ENCODE measurements at regions not wholly inside any gene's neighbourhood (a gene's known extent, or its start where the extent isn't known, plus 50 kb on each side); places are given as distances from the start of the nearest gene placed in this dataset.

GRCh38 chr15:25238716-25239470 lies 199.9 kb downstream of the UBE3A start:
- H3K36me3 ChIP-seq (replicated peaks in 1 of 2; ENCODE audit: control insufficient read depth in 2 of 2, insufficient read depth in 2 of 2, low read length in 2 of 2): no peaks in the 10 kb centered on the region
- peak overlapping the region; percentile 71 for H3K14ac ChIP-seq (ENCODE audit: low read length)
- H2BK120ac ChIP-seq (ENCODE audit: low read depth, low read length): no peak overlapping the region
- no peaks in the 10 kb centered on the region for H3K4me1 ChIP-seq (ENCODE audit: control insufficient read depth in 2 of 2, insufficient read depth in 1 of 2, low read depth in 1 of 2, low read length in 2 of 2)
- H3K9me3 ChIP-seq (replicated peaks in 1 of 2; ENCODE audit: control insufficient read depth in 2 of 2, insufficient read depth in 1 of 2, low read depth in 1 of 2, low read length in 2 of 2): peaks cover 0 to 60% of the 10 kb centered on the region in 2 donors
- DNase-seq (ENCODE audit: low spot score): no peak
- H2AK5ac ChIP-seq (ENCODE audit: low read depth, low read length): peak overlapping the region; percentile 56
- no peak overlapping the region for H2BK12ac ChIP-seq (ENCODE audit: low read length)
- no peaks in the 10 kb centered on the region for H3K27me3 ChIP-seq (ENCODE audit: control insufficient read depth in 3 of 3, insufficient read depth in 3 of 3, low read depth in 1 of 3, low read length in 3 of 3)
- H3K23ac ChIP-seq (ENCODE audit: low read depth, low read length, poor library complexity): no peak overlapping the region
- no peak overlapping the region for H3K4me2 ChIP-seq (ENCODE audit: insufficient read depth, low read length, poor library complexity, severe bottlenecking)
- no peak overlapping the region for H2AFZ ChIP-seq (ENCODE audit: low read length)
- H4K91ac ChIP-seq (ENCODE audit: low read depth, low read length, poor library complexity): no peak overlapping the region
- no peak overlapping the region for H3K9ac ChIP-seq (ENCODE audit: low read depth, low read length, poor library complexity)
- no peak overlapping the region for H4K8ac ChIP-seq (ENCODE audit: low read depth, low read length)
- peaks cover 4% of the 10 kb centered on the region for H3K79me1 ChIP-seq (ENCODE audit: low read depth, low read length)
- no peak overlapping the region for H3K18ac ChIP-seq (ENCODE audit: low read length)
- no peak overlapping the region for H3K4me3 ChIP-seq (ENCODE audit: low read length in 2 of 2)
- H2BK15ac ChIP-seq (ENCODE audit: low read length): no peak overlapping the region
- H2BK5ac ChIP-seq (ENCODE audit: low read length): no peak overlapping the region
- WGBS, 2 donors (ENCODE audit: extremely low coverage in 2 of 2, insufficient read length in 2 of 2, insufficient replicate concordance in 1 of 2): no CpG with 5 or more reads among the region's 8 CpGs
- H3K27ac ChIP-seq (replicated peaks; ENCODE audit: low read length): no peak overlapping the region
- no peak overlapping the region for H3K4ac ChIP-seq (ENCODE audit: low read length)

GRCh38 chr15:25239471-25240345 lies 199.1 kb downstream of the UBE3A start:
- Histone ChIP-seq H4K8ac (ENCODE audit: low read depth, low read length) (no peak overlapping the region), H3K23ac (ENCODE audit: low read depth, low read length, poor library complexity) (no peak overlapping the region), H2AK5ac (ENCODE audit: low read depth, low read length) (no peak overlapping the region), H3K27me3 (ENCODE audit: control insufficient read depth in 3 of 3, insufficient read depth in 3 of 3, low read depth in 1 of 3, low read length in 3 of 3) (no peaks in the 10 kb centered on the region), H3K27ac (replicated peaks; ENCODE audit: low read length) (no peak overlapping the region), H3K9me3 (replicated peaks in 1 of 2; ENCODE audit: control insufficient read depth in 2 of 2, insufficient read depth in 1 of 2, low read depth in 1 of 2, low read length in 2 of 2) (peaks cover 0 to 56% of the 10 kb centered on the region in 2 donors), H3K4ac (ENCODE audit: low read length) (no peak overlapping the region), H2BK120ac (ENCODE audit: low read depth, low read length) (no peak overlapping the region), H3K79me1 (ENCODE audit: low read depth, low read length) (peaks cover 4% of the 10 kb centered on the region), H3K14ac (ENCODE audit: low read length) (peak overlapping the region; percentile 71), H2AFZ (ENCODE audit: low read length) (no peak overlapping the region), H3K4me1 (ENCODE audit: control insufficient read depth in 2 of 2, insufficient read depth in 1 of 2, low read depth in 1 of 2, low read length in 2 of 2) (no peaks in the 10 kb centered on the region), H2BK15ac (ENCODE audit: low read length) (no peak overlapping the region), H2BK5ac (ENCODE audit: low read length) (no peak overlapping the region), H3K9ac (ENCODE audit: low read depth, low read length, poor library complexity) (no peak overlapping the region), H2BK12ac (ENCODE audit: low read length) (no peak overlapping the region), H3K4me2 (ENCODE audit: insufficient read depth, low read length, poor library complexity, severe bottlenecking) (no peak overlapping the region), H4K91ac (ENCODE audit: low read depth, low read length, poor library complexity) (no peak overlapping the region), H3K36me3 (replicated peaks in 1 of 2; ENCODE audit: control insufficient read depth in 2 of 2, insufficient read depth in 2 of 2, low read length in 2 of 2) (no peaks in the 10 kb centered on the region), H3K18ac (ENCODE audit: low read length) (no peak overlapping the region), H3K4me3 (ENCODE audit: low read length in 2 of 2) (no peak overlapping the region)
- no CpG with 5 or more reads among the region's 9 CpGs for WGBS, 2 donors (ENCODE audit: extremely low coverage in 2 of 2, insufficient read length in 2 of 2, insufficient replicate concordance in 1 of 2)
- no peak for DNase-seq (ENCODE audit: low spot score)

- H3K4me1 ChIP-seq (ENCODE audit: control insufficient read depth in 2 of 2, insufficient read depth in 1 of 2, low read depth in 1 of 2, low read length in 2 of 2): no peaks in the 10 kb centered on the region
- no peak overlapping the region for H3K18ac ChIP-seq (ENCODE audit: low read length)
- H2BK120ac ChIP-seq (ENCODE audit: low read depth, low read length): no peak overlapping the region
- H3K36me3 ChIP-seq (replicated peaks in 1 of 2; ENCODE audit: control insufficient read depth in 2 of 2, insufficient read depth in 2 of 2, low read length in 2 of 2): no peaks in the 10 kb centered on the region
- no peak for DNase-seq (ENCODE audit: low spot score)
- peaks cover 0 to 52% of the 10 kb centered on the region in 2 donors for H3K9me3 ChIP-seq (replicated peaks in 1 of 2; ENCODE audit: control insufficient read depth in 2 of 2, insufficient read depth in 1 of 2, low read depth in 1 of 2, low read length in 2 of 2)
- no peak overlapping the region for H3K4ac ChIP-seq (ENCODE audit: low read length)
- H3K14ac ChIP-seq (ENCODE audit: low read length): no peak overlapping the region
- no peak overlapping the region for H3K4me2 ChIP-seq (ENCODE audit: insufficient read depth, low read length, poor library complexity, severe bottlenecking)
- no peak overlapping the region for H2BK5ac ChIP-seq (ENCODE audit: low read length)
- no peak overlapping the region for H2BK15ac ChIP-seq (ENCODE audit: low read length)
- H2BK12ac ChIP-seq (ENCODE audit: low read length): no peak overlapping the region
- H4K91ac ChIP-seq (ENCODE audit: low read depth, low read length, poor library complexity): no peak overlapping the region
- H3K4me3 ChIP-seq (ENCODE audit: low read length in 2 of 2): peak overlapping the region in 1 of 2 donors; percentile 25
- no peak overlapping the region for H3K23ac ChIP-seq (ENCODE audit: low read depth, low read length, poor library complexity)
- no peak overlapping the region for H2AK5ac ChIP-seq (ENCODE audit: low read depth, low read length)
- H3K9ac ChIP-seq (ENCODE audit: low read depth, low read length, poor library complexity): no peak overlapping the region
- no peak overlapping the region for H2AFZ ChIP-seq (ENCODE audit: low read length)
- no peaks in the 10 kb centered on the region for H3K27me3 ChIP-seq (ENCODE audit: control insufficient read depth in 3 of 3, insufficient read depth in 3 of 3, low read depth in 1 of 3, low read length in 3 of 3)
- H3K27ac ChIP-seq (replicated peaks; ENCODE audit: low read length): no peak overlapping the region
- H4K8ac ChIP-seq (ENCODE audit: low read depth, low read length): no peak overlapping the region
- no CpG with 5 or more reads among the region's 13 CpGs for WGBS, 2 donors (ENCODE audit: extremely low coverage in 2 of 2, insufficient read length in 2 of 2, insufficient replicate concordance in 1 of 2)
- H3K79me1 ChIP-seq (ENCODE audit: low read depth, low read length): peaks cover 3% of the 10 kb centered on the region
Observed at GRCh38 chr15:25240461-25241021, 198.3 kb downstream of the UBE3A start.
